Tibial nerve (tissue), 4 donors: ENCODE measurements at regions not wholly inside any gene's neighbourhood (a gene's known extent, or its start where the extent isn't known, plus 50 kb on each side); places are given as distances from the start of the nearest gene placed in this dataset.

Experiments used
- DNase-seq, 2 donors: peaks; one replicate each; pipeline ENCODE4 v3.0.0-alpha.2; 2019; ENCODE audit warnings: low spot score in 2 of 2
- H3K27ac ChIP-seq, 4 donors: fragments of 200-600 bp; sonication (generic) in 3 of 4; one replicate each; pipeline ENCODE4 v1.5.1; 2017 to 2019; ENCODE audit warnings: mild to moderate bottlenecking in 1 of 4
- H3K27me3 ChIP-seq, 2 donors: fragments of 200-600 bp; sonication (generic) in 1 of 2; one replicate each; pipeline versions ENCODE4 v1.5.1 to v1.6.0; 2017 to 2019
- H3K36me3 ChIP-seq, 3 donors: fragments of 200-600 bp; sonication (generic); one replicate each; pipeline ENCODE4 v1.5.1; 2018 to 2019
- H3K4me1 ChIP-seq, 4 donors: fragments of 200-600 bp; sonication (generic) in 3 of 4; one replicate each; pipeline ENCODE4 v1.5.1; 2017 to 2019
- H3K4me3 ChIP-seq, 4 donors: fragments of 200-600 bp; sonication (generic) in 3 of 4; one replicate each; pipeline ENCODE4 v1.5.1; 2017 to 2019; ENCODE audit warnings: mild to moderate bottlenecking in 1 of 4, moderate library complexity in 1 of 4
- H3K9me3 ChIP-seq, 4 donors: fragments of 200-600 bp; sonication (generic) in 3 of 4; one replicate each; pipeline ENCODE4 v1.5.1; 2017 to 2019
- CTCF ChIP-seq, 5 experiments: fragments of 200-600 bp in 3 of 5; fragments of 450-650 bp in 2 of 5; sonication (generic) in 3 of 5; IDR thresholded peaks; one replicate each; pipeline ENCODE4 v1.5.1; 2016 to 2019; ENCODE audit warnings: antibody characterized with exemption in 5 of 5, mild to moderate bottlenecking in 3 of 5, moderate library complexity in 2 of 5
- EP300 ChIP-seq, 2 donors: sonication (generic); formaldehyde crosslinking; IDR thresholded peaks; one replicate each; pipeline ENCODE4 v1.6.1; 2017; ENCODE audit warnings: antibody characterized with exemption in 2 of 2, mild to moderate bottlenecking in 1 of 2
- POLR2A ChIP-seq, 2 donors: fragments of 450-650 bp; IDR thresholded peaks; one replicate each; pipeline ENCODE4 v1.6.1; 2017; ENCODE audit warnings: antibody characterized with exemption in 2 of 2, mild to moderate bottlenecking in 2 of 2, moderate library complexity in 2 of 2
- WGBS, 2 donors: methylation state at CpG; one replicate each; pipeline ENCODE4 v1.1.5; 2018; 5-methylcytosine and 5-hydroxymethylcytosine counted together

- no peaks in the 10 kb centered on the region for H3K27me3 ChIP-seq
- TF ChIP-seq CTCF (IDR thresholded peaks at IDR 0.05) (no peak), EP300 (IDR thresholded peaks at IDR 0.05) (no peak), POLR2A (IDR thresholded peaks at IDR 0.05) (no peak)
- no peak overlapping the region for H3K4me3 ChIP-seq
- H3K9me3 ChIP-seq = no peaks in the 10 kb centered on the region
- H3K4me1 ChIP-seq = no peaks in the 10 kb centered on the region
- no peaks in the 10 kb centered on the region for H3K36me3 ChIP-seq
- H3K27ac ChIP-seq = no peak overlapping the region
- no peak for DNase-seq
- WGBS, 2 donors = 88 to 100% methylated on average over 1 of the region's 1 CpG
Observed at GRCh38 chr11:127191689-127192088, 191.1 kb upstream of the KIRREL3 start.

GRCh38 chr11:127191261-127191660 lies 190.7 kb upstream of the KIRREL3 start:
- Histone ChIP-seq H3K4me1 (no peaks in the 10 kb centered on the region), H3K4me3 (no peak overlapping the region), H3K36me3 (no peaks in the 10 kb centered on the region), H3K27ac (no peak overlapping the region), H3K9me3 (no peaks in the 10 kb centered on the region), H3K27me3 (no peaks in the 10 kb centered on the region)
- no peak for DNase-seq
- 73 to 76% methylated on average over 3 of the region's 3 CpGs for WGBS, 2 donors
- no peak for TF ChIP-seq CTCF (IDR thresholded peaks at IDR 0.05)
- no peak for TF ChIP-seq EP300 (IDR thresholded peaks at IDR 0.05)
- TF ChIP-seq POLR2A (IDR thresholded peaks at IDR 0.05) = no peak

- 64 to 65% methylated on average over 8 of the region's 8 CpGs for WGBS, 2 donors
- no peaks in the 10 kb centered on the region for H3K4me1 ChIP-seq
- no peak overlapping the region for H3K27ac ChIP-seq
- no peak for DNase-seq
- no peaks in the 10 kb centered on the region for H3K27me3 ChIP-seq
- H3K4me3 ChIP-seq = no peak overlapping the region
- no peaks in the 10 kb centered on the region for H3K9me3 ChIP-seq
- TF ChIP-seq POLR2A (IDR thresholded peaks at IDR 0.05) (no peak), EP300 (IDR thresholded peaks at IDR 0.05) (no peak), CTCF (IDR thresholded peaks at IDR 0.05) (no peak)
- no peaks in the 10 kb centered on the region for H3K36me3 ChIP-seq
Observed at GRCh38 chr11:127182586-127183203, 182.1 kb upstream of the KIRREL3 start.

- no peak for TF ChIP-seq POLR2A (IDR thresholded peaks at IDR 0.05)
- TF ChIP-seq CTCF (IDR thresholded peaks at IDR 0.05) = no peak
- TF ChIP-seq EP300 (IDR thresholded peaks at IDR 0.05) = no peak
- no peak for DNase-seq
- 76 to 89% methylated on average over 2 of the region's 2 CpGs for WGBS, 2 donors
- Histone ChIP-seq H3K9me3 (no peaks in the 10 kb centered on the region), H3K4me3 (no peak overlapping the region), H3K4me1 (no peaks in the 10 kb centered on the region), H3K27me3 (no peaks in the 10 kb centered on the region), H3K27ac (no peak overlapping the region), H3K36me3 (no peaks in the 10 kb centered on the region)
Observed at GRCh38 chr11:127157225-127157624, 156.7 kb upstream of the KIRREL3 start.

- 68 to 69% methylated on average over 1 of the region's 1 CpG for WGBS, 2 donors
Observed at GRCh38 chr11:127149410-127149809, 148.8 kb upstream of the KIRREL3 start.

More at GRCh38 chr11:127149410-127149809, 148.8 kb upstream of the KIRREL3 start:
- no peak for DNase-seq
- H3K9me3 ChIP-seq = no peaks in the 10 kb centered on the region
- H3K36me3 ChIP-seq = no peaks in the 10 kb centered on the region
- H3K4me1 ChIP-seq = no peaks in the 10 kb centered on the region
- TF ChIP-seq CTCF (IDR thresholded peaks at IDR 0.05) (no peak), EP300 (IDR thresholded peaks at IDR 0.05) (no peak), POLR2A (IDR thresholded peaks at IDR 0.05) (no peak)
- H3K27ac ChIP-seq = no peak overlapping the region
- no peak overlapping the region for H3K4me3 ChIP-seq
- H3K27me3 ChIP-seq = no peaks in the 10 kb centered on the region
